Astrocyte of the cerebellum (primary cell): ENCODE measurements at regions not wholly inside any gene's neighbourhood (a gene's known extent, or its start where the extent isn't known, plus 50 kb on each side); places are given as distances from the start of the nearest gene placed in this dataset.

Experiments used
- DNase-seq: peaks from one replicate; pipeline ENCODE4 v3.0.0-alpha.2; 2011; ENCODE audit warnings: low read depth
- H3K4me3 ChIP-seq: 2 replicates; pipeline ENCODE4 v1.5.1; 2011; ENCODE audit warnings: mild to moderate bottlenecking, low read depth, low read length, moderate library complexity
- CTCF ChIP-seq: IDR thresholded peaks from 2 replicates; pipeline ENCODE4 v1.5.1; 2012; ENCODE audit warnings: low read length, low read depth, moderate library complexity, mild to moderate bottlenecking; ENCODE audit errors: missing control alignments
- in situ Hi-C: cut with HindIII; loops from 2 replicates; pipeline ENCODE4 v1.10.0; 2017; ENCODE audit warnings: low sequenced_read_pairs

- peak overlapping the region; percentile 10 for H3K4me3 ChIP-seq
- no peak for TF ChIP-seq CTCF
- in situ Hi-C loops = no loop called here
- DNase-seq = no peak
Measured at GRCh38 chr12:116381240-116381743, 103.8 kb upstream of the MED13L start.

- peak; percentile 93 for DNase-seq
- TF ChIP-seq CTCF = no peak
- in situ Hi-C loops = no loop called here
- H3K4me3 ChIP-seq = peak overlapping the region; percentile 10
Measured at GRCh38 chr12:116381744-116382685, 104.5 kb upstream of the MED13L start.

- peak; percentile 8 for TF ChIP-seq CTCF
- peak; percentile 96 for DNase-seq
- no peak overlapping the region for H3K4me3 ChIP-seq
- in situ Hi-C loops = no loop called here
Measured at GRCh38 chr12:116382686-116383530, 105.4 kb upstream of the MED13L start.

DNA sequence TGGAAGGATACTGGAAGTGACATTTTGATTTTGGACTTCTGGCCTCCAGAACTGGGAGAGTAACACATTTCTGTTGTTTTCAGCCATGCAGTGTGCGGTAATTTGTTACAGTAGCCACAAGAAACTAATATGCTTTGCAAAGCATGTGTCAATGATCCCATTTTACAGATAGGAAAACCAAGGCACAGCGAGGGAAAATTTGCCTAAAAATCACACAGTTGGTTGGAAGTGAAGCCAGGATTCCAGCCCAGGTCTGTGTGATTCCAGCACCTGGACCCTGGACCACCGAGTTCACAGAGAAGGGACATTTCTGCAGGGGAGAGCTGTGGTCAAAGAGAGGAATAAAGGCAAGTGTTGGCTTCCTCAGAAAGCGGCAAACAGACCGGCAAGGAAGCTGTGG is 106.7 kb upstream of the MED13L start:
- H3K4me3 ChIP-seq = no peak overlapping the region
- in situ Hi-C loops = no loop called here
- TF ChIP-seq CTCF = no peak
- no peak for DNase-seq

DNA sequence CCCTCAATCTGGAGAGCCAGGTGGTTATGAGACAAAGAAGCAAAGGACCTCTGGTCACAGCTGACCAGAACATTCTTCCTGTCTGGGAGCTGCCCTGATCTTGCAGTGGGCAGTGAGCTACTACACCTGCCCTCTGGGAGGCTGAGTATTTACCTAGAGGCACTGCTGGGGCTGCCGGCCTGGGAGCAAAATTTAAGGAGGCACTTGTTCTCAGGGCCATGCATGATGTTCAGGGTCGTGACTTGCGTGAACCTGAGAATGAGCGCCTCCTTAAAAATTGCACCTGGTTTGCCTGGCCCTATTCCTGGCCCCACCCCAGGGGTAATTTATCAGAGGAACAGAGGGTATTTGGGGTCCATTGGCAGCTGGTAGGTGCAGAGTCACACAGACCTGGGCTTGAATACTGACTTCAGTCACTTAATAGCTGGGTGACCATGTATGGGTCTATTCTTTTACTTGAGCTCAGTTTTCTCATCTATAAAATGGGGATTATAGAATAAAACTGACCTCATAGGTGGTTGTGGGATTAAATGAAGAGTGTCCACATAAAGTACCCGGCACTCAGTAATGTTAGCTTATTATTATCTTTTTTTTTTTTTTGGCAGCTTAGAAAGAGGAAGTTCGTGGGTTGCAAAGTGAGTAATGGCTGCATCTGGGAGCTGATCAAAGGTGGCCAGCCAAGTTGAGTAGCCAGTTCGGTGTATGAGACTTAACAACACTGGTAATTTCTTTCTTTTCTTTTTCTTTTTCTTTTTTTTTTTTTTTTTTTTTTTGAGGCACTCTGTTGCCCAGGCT is 107.4 kb upstream of the MED13L start:
- DNase-seq = no peak
- no peak for TF ChIP-seq CTCF
- H3K4me3 ChIP-seq = no peak overlapping the region
- in situ Hi-C loops = no loop called here
